Left cardiac atrium (tissue), 4 donors: ENCODE measurements at regions not wholly inside any gene's neighbourhood (a gene's known extent, or its start where the extent isn't known, plus 50 kb on each side); places are given as distances from the start of the nearest gene placed in this dataset.
A peak's percentile ranks its signal among the peaks of the same experiment; 100 is the strongest.
"Not testable (repeated sequence)": the region's sequence is repeated elsewhere in the genome, so short reads cannot be mapped to it uniquely, and the experiment has no call there.

ENCODE experiments used
- ATAC-seq, 2 donors: fragments of 200-7000 bp; cut with Tn5 transposase; one replicate each; pipeline ENCODE4 v1.9.1; 2020; ENCODE audit warnings: mild to moderate bottlenecking in 2 of 2, moderate library complexity in 2 of 2
- DNase-seq: peaks from one replicate; pipeline ENCODE4 v3.0.0-alpha.2; 2020
- intact Hi-C, 2 donors: fragments of 100-400 bp; cut with DNase I; formaldehyde crosslinking; loops; one replicate each; pipeline versions ENCODE4 v1.14.1 to v1.15.1; 2022 to 2023
- donor health status: DM: no; HTN: yes; CAD: no.
- donor health status: DM: no; HTN: yes; CAD: no; lungs with severe emphysema.
- donor health status: DM: yes; HTN: yes; CAD: no.
- donor health status: Dilated cardiomyopathy.

GRCh38 chr4:127379948-127380347, 252.8 kb upstream of the INTU start:
- DNase-seq, intact Hi-C loops, ATAC-seq: not testable (repeated sequence)

GRCh38 chr4:127383666-127384065, 249.1 kb upstream of the INTU start:
- DNase-seq (no peak), ATAC-seq (peak in 1 of 2 donors; percentile 55)
- intact Hi-C loops, result no loop called here

DNA sequence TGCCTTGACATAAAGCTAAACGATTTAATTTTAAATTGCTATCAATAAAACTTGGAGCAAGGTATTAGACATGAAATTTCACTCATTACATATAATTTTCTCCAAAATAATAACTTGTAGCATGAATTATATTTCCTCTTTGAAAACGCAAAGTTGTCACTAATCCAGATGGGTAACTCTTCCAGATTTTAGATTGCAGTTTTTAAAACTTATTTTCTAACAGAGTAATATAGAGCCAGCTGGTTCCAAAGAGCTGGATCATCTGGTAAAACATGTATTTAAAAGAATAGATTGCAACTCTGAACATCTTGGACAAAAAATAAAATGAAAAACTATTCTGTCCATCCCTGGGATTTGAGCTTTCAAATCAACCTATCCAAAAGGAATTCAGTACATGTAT, 238.2 kb upstream of the INTU start:
- intact Hi-C loops, result no loop called here
- ATAC-seq (no peak), DNase-seq (no peak)

GRCh38 chr4:127400276-127400675, 232.5 kb upstream of the INTU start:
- ATAC-seq (no peak), DNase-seq (no peak)
- intact Hi-C loops, result no loop called here

GRCh38 chr4:127400731-127401346, 231.9 kb upstream of the INTU start:
- DNase-seq (peak; percentile 42), ATAC-seq (peak; percentile 56 to 57)
- intact Hi-C loops, result no loop called here

DNA sequence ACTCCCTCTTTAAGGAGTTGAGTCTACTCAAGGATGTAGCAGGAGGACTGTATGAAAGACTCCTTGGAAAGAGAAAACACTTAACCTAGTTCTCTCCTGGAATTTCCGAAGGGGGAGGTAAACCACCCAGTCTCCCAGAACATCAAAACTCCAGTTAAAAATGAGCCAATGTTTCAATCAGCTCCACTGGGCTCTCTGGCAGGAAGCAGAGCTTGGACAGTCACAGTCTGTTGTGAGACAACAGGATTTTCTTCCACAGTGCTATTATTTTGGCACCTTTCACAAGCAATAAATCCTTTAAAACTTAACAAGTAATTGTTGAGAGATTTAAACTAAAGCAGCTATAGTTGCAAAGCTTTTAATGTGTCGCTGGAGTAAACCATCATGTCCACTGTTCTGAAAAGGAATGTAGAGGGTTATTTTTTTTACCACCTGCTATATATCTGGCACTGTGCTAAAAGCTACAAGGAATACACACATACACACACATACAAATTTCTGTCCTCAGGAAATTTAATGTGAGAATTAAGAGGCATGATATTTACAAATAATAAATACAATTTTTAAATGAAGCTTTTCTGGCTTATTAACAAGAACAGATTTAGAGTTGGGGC, 229.2 kb upstream of the INTU start:
- ATAC-seq (no peak), DNase-seq (no peak)
- intact Hi-C loops, result no loop called here

DNA sequence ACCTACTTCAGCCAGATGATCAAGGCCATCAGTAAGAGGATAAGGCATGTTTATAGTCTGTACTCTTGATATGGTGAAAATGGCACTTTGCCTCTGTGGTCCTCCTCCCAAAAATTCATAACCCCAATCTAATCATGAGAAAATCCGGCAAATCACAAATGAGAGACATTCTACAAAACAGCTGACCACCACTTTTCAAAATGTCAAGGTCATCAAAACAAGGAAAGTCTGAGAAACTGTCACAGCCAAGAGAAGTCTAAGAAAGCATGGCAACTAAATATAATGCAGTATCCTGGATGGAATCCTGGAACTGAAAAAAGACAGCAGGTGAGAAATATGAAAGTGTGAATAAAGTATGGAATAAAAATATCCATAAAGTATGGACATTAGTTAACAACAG, 226.6 kb upstream of the INTU start:
- intact Hi-C loops, result no loop called here
- DNase-seq (no peak), ATAC-seq (no peak)

GRCh38 chr4:127407572-127407971, 225.2 kb upstream of the INTU start:
- ATAC-seq, intact Hi-C loops: not testable (repeated sequence)

DNA sequence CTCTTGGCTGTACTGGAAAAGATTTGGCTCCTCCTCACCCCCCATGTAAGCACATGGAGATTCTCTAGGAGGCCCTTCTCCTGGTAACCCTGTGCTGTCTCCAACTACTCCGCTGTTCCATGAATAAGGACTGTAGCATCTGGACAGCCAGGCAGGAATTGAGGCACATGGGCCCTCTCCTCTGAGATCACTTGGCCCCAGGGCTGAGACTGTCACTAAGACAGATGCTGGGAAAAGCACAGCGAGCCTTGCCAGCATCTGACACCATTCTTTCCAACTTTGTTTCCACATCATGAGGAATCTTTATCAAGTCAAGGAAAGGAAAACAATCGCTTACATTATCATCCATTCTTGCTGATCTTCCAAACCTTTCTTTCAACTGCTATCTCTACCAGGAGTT, 222.6 kb upstream of the INTU start:
- intact Hi-C loops, result no loop called here
- DNase-seq (peak; percentile 75), ATAC-seq (peak; percentile 74 to 85)

More at GRCh38 chr4:127407572-127407971, 225.2 kb upstream of the INTU start:
- DNase-seq, result not testable (repeated sequence)

- ATAC-seq (peak in 1 of 2 donors; percentile 57), DNase-seq (no peak)
- intact Hi-C loops, result no loop called here
Observed at GRCh38 chr4:127410644-127411043, 222.1 kb upstream of the INTU start.

DNA sequence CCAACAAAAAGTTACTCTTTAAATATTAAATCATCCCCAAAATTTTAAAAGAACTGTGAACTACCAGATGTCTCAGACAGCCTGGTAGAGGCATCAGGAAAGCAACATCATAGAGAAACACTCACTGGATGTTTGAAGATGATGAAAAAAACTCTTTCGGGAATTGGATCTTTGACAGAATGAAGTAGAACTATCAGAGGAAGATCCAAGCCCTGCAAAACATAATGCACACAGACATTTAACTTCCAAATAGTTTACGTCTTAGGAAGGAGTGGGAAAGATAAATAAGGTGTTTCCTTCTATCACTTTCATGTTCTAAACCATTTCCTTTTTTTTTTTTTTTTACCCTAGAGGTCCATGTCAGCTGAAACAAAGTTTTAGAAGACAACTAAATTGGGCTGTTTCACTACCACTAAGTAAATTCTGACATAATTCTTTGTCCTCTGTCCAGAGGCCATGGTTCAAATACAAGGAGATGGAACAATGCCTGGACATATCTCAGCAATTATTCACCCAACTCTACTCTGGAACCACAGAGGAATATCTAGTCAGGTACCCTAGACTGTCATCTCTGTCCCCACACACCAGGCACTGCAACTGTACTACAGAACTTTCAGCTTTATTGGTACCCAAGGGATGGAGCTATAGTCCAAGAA, 217.7 kb upstream of the INTU start:
- ATAC-seq, result no peak
- intact Hi-C loops, result no loop called here
- no peak for DNase-seq

- intact Hi-C loops, result no loop called here
- DNase-seq, result no peak
- ATAC-seq, result no peak
Observed at GRCh38 chr4:127416115-127416514, 216.6 kb upstream of the INTU start.

- DNase-seq, result no peak
- no peak for ATAC-seq
- intact Hi-C loops, result no loop called here
Observed at GRCh38 chr4:127417885-127418535, 214.7 kb upstream of the INTU start.

- no peak for ATAC-seq
- intact Hi-C loops, result no loop called here
Observed at GRCh38 chr4:127419431-127419830, 213.3 kb upstream of the INTU start.

DNA sequence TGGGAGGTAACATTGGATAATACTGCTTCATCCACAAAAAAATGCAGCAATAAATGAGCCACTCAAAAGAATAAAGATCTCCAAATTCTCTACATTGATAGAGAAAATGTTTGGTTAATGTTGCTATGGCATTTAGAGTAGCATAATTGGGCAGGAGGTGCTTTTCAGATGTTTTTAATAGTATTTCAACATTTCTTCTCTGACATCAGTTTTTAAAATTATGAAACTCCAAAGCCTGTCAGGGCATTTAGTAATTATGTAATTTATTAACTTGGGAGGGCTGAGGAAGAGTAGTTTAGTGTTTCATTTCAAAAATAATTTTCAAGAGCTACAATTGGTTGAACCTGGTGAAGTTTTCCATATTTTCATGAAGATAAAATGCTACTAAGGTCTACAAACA, 211.3 kb upstream of the INTU start:
- DNase-seq (no peak), ATAC-seq (peak in 1 of 2 donors; percentile 14)
- intact Hi-C loops, result no loop called here

More at GRCh38 chr4:127419431-127419830, 213.3 kb upstream of the INTU start:
- DNase-seq, result no peak

DNA sequence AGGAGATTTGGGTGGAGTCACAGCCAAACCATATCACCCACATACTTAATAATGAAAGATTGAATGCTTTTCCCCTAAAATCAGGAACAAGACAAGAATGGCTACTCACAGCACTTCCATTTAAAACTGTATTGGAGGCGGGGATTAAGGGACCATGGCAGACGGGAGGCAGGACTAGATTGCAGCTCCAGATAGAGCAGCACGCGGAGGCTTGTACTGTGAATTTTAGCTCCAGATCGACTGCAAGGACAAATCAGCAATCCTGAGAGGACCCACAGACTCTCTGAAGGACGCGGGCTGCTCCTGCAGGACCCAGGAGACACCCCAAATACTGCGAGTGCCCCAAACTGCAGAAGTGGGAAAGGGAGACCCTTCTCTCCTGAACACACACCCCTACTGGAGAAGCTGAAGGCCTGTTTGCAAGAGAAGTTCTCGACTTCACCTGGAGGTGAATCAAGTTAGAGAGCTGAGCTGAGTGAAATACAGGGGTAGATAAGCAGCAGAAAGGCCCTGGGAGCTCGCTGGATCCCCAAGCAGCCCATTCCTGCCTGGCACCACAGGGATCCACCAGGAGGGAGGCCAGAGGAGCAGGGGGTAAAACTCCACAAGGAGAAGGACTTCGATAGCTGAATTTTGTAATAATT, 207.4 kb upstream of the INTU start:
- DNase-seq (no peak), ATAC-seq (no peak)
- intact Hi-C loops, result no loop called here

DNA sequence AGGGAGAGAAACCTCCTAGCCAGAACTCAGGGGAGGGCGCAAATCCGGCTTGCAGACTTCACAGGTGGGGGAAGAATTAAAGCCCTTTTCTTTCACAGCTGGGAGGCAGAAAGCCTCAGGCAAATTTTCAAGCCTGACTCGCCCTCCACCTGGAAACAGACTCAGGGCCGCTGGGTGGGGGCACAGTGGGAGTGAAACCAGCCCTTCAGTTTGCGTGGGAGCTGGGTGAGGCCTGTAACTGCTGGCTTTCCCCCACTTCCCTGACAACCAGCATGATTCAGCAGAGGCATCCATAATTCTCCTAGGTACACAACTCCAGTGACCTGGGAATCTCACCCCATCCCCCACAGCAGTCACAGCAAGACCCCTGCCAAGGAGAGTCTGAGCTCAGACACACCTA, 206.9 kb upstream of the INTU start:
- ATAC-seq, result peak in 1 of 2 donors; percentile 22
- intact Hi-C loops, result no loop called here
- no peak for DNase-seq

GRCh38 chr4:127441571-127441970, 191.2 kb upstream of the INTU start:
- no peak for ATAC-seq
- intact Hi-C loops, result no loop called here
- DNase-seq, result no peak

- intact Hi-C loops, result no loop called here
- no peak for ATAC-seq
Observed at GRCh38 chr4:127445471-127445870, 187.3 kb upstream of the INTU start.

GRCh38 chr4:127446427-127446885, 186.3 kb upstream of the INTU start:
- DNase-seq (no peak), ATAC-seq (no peak)
- intact Hi-C loops, result no loop called here

More at GRCh38 chr4:127445471-127445870, 187.3 kb upstream of the INTU start:
- DNase-seq, result no peak
